Mucosa of stomach (tissue), 1 donor: ENCODE measurements at regions not wholly inside any gene's neighbourhood (a gene's known extent, or its start where the extent isn't known, plus 50 kb on each side); places are given as distances from the start of the nearest gene placed in this dataset.

Experiments used
- H3K27me3 ChIP-seq: one replicate; pipeline ENCODE4 v1.7.0; 2013; ENCODE audit warnings: mild to moderate bottlenecking, low read length; ENCODE audit not compliant: control insufficient read depth, insufficient read depth
- H3K36me3 ChIP-seq: one replicate; pipeline ENCODE4 v1.7.0; 2013; ENCODE audit warnings: low read length; ENCODE audit not compliant: control insufficient read depth, insufficient read depth
- H3K4me1 ChIP-seq: one replicate; pipeline ENCODE4 v1.7.0; 2013; ENCODE audit warnings: mild to moderate bottlenecking, low read length; ENCODE audit not compliant: control insufficient read depth, insufficient read depth
- H3K4me3 ChIP-seq: one replicate; pipeline ENCODE4 v1.7.0; 2013; ENCODE audit warnings: low read length
- H3K9ac ChIP-seq: one replicate; pipeline ENCODE4 v1.7.0; 2013; ENCODE audit warnings: mild to moderate bottlenecking, low read length, moderate library complexity
- H3K9me3 ChIP-seq: one replicate; pipeline ENCODE4 v1.7.0; 2013; ENCODE audit warnings: mild to moderate bottlenecking, low read length, moderate library complexity; ENCODE audit not compliant: control insufficient read depth
- donor health status: Pancreatic carcinoma.

GRCh38 chr18:22613058-22613690, 195.5 kb upstream of the CTAGE1 start:
- Histone ChIP-seq H3K4me3 (no peak overlapping the region), H3K9ac (no peak overlapping the region), H3K36me3 (no peaks in the 10 kb centered on the region), H3K4me1 (peaks cover 9% of the 10 kb centered on the region), H3K27me3 (no peaks in the 10 kb centered on the region), H3K9me3 (no peaks in the 10 kb centered on the region)

- H3K9ac ChIP-seq, result no peak overlapping the region
- no peaks in the 10 kb centered on the region for H3K36me3 ChIP-seq
- H3K9me3 ChIP-seq, result no peaks in the 10 kb centered on the region
- H3K27me3 ChIP-seq, result no peaks in the 10 kb centered on the region
- H3K4me1 ChIP-seq, result peaks cover 9% of the 10 kb centered on the region
- H3K4me3 ChIP-seq, result no peak overlapping the region
These were observed 196.1 kb upstream of the CTAGE1 start for GRCh38 chr18:22613788-22614187.

GRCh38 chr18:22623513-22623912, 205.8 kb upstream of the CTAGE1 start:
- no peaks in the 10 kb centered on the region for H3K9me3 ChIP-seq
- peaks cover 12% of the 10 kb centered on the region for H3K4me1 ChIP-seq
- no peak overlapping the region for H3K9ac ChIP-seq
- no peaks in the 10 kb centered on the region for H3K36me3 ChIP-seq
- no peak overlapping the region for H3K4me3 ChIP-seq
- no peaks in the 10 kb centered on the region for H3K27me3 ChIP-seq

- H3K9ac ChIP-seq, result no peak overlapping the region
- H3K4me1 ChIP-seq, result peaks cover 12% of the 10 kb centered on the region
- no peaks in the 10 kb centered on the region for H3K9me3 ChIP-seq
- H3K36me3 ChIP-seq, result no peaks in the 10 kb centered on the region
- no peak overlapping the region for H3K4me3 ChIP-seq
- H3K27me3 ChIP-seq, result no peaks in the 10 kb centered on the region
These were observed 206.5 kb upstream of the CTAGE1 start for GRCh38 chr18:22624176-22624575.

GRCh38 chr18:22625406-22625805, 207.7 kb upstream of the CTAGE1 start:
- Histone ChIP-seq H3K9ac (no peak overlapping the region), H3K4me3 (no peak overlapping the region), H3K27me3 (no peaks in the 10 kb centered on the region), H3K36me3 (no peaks in the 10 kb centered on the region), H3K9me3 (no peaks in the 10 kb centered on the region), H3K4me1 (peaks cover 12% of the 10 kb centered on the region)

- no peak overlapping the region for H3K9ac ChIP-seq
- no peaks in the 10 kb centered on the region for H3K27me3 ChIP-seq
- no peaks in the 10 kb centered on the region for H3K36me3 ChIP-seq
- H3K4me1 ChIP-seq, result peaks cover 12% of the 10 kb centered on the region
- H3K9me3 ChIP-seq, result no peaks in the 10 kb centered on the region
- no peak overlapping the region for H3K4me3 ChIP-seq
These were observed 209.1 kb upstream of the CTAGE1 start for GRCh38 chr18:22626771-22627170.

GRCh38 chr18:22627506-22627905, 209.8 kb upstream of the CTAGE1 start:
- H3K9me3 ChIP-seq, result no peaks in the 10 kb centered on the region
- peaks cover 12% of the 10 kb centered on the region for H3K4me1 ChIP-seq
- H3K9ac ChIP-seq, result no peak overlapping the region
- no peaks in the 10 kb centered on the region for H3K36me3 ChIP-seq
- H3K27me3 ChIP-seq, result no peaks in the 10 kb centered on the region
- H3K4me3 ChIP-seq, result no peak overlapping the region

- H3K4me3 ChIP-seq, result no peak overlapping the region
- no peaks in the 10 kb centered on the region for H3K9me3 ChIP-seq
- peaks cover 8% of the 10 kb centered on the region for H3K4me1 ChIP-seq
- H3K27me3 ChIP-seq, result no peaks in the 10 kb centered on the region
- no peak overlapping the region for H3K9ac ChIP-seq
- H3K36me3 ChIP-seq, result no peaks in the 10 kb centered on the region
These were observed 211.2 kb upstream of the CTAGE1 start for GRCh38 chr18:22628795-22629510.

GRCh38 chr18:22630980-22631379, 213.3 kb upstream of the CTAGE1 start:
- H3K9me3 ChIP-seq, result no peaks in the 10 kb centered on the region
- H3K9ac ChIP-seq, result no peak overlapping the region
- no peak overlapping the region for H3K4me3 ChIP-seq
- no peaks in the 10 kb centered on the region for H3K27me3 ChIP-seq
- no peaks in the 10 kb centered on the region for H3K36me3 ChIP-seq
- H3K4me1 ChIP-seq, result no peaks in the 10 kb centered on the region

- no peak overlapping the region for H3K9ac ChIP-seq
- H3K4me1 ChIP-seq, result no peaks in the 10 kb centered on the region
- H3K9me3 ChIP-seq, result no peaks in the 10 kb centered on the region
- no peaks in the 10 kb centered on the region for H3K27me3 ChIP-seq
- no peak overlapping the region for H3K4me3 ChIP-seq
- H3K36me3 ChIP-seq, result no peaks in the 10 kb centered on the region
These were observed 214.5 kb upstream of the CTAGE1 start for GRCh38 chr18:22632191-22632590.

GRCh38 chr18:22634464-22634863, 216.7 kb upstream of the CTAGE1 start:
- Histone ChIP-seq H3K36me3 (no peaks in the 10 kb centered on the region), H3K27me3 (no peaks in the 10 kb centered on the region), H3K9me3 (no peaks in the 10 kb centered on the region), H3K4me1 (no peaks in the 10 kb centered on the region), H3K4me3 (no peak overlapping the region), H3K9ac (no peak overlapping the region)

GRCh38 chr18:22637787-22638186, 220.1 kb upstream of the CTAGE1 start:
- Histone ChIP-seq H3K36me3 (no peaks in the 10 kb centered on the region), H3K4me3 (no peak overlapping the region), H3K9me3 (no peaks in the 10 kb centered on the region), H3K4me1 (no peaks in the 10 kb centered on the region), H3K9ac (no peak overlapping the region), H3K27me3 (no peaks in the 10 kb centered on the region)
